Heart left ventricle (tissue), 16 donors: ENCODE measurements at regions not wholly inside any gene's neighbourhood (a gene's known extent, or its start where the extent isn't known, plus 50 kb on each side); places are given as distances from the start of the nearest gene placed in this dataset.

Experiments
- ATAC-seq, 4 donors: fragments of 200-7000 bp; cut with Tn5 transposase; one replicate each; pipeline ENCODE4 v1.9.1; 2020 to 2022; ENCODE audit warnings: moderate library complexity in 4 of 4, mild to moderate bottlenecking in 3 of 4, moderate number of reproducible peaks in 1 of 4
- DNase-seq, 5 donors: peaks; one replicate each; pipeline ENCODE4 v3.0.0-alpha.2; 2020
- H3K27ac ChIP-seq, 12 donors: fragments of 200-600 bp; sonication (generic) in 4 of 12; one replicate each; pipeline versions ENCODE4 v1.5.0 to v1.8.0; 2016 to 2022; ENCODE audit warnings: mild to moderate bottlenecking in 2 of 12
- H3K27me3 ChIP-seq, 9 donors: fragments of 200-600 bp; sonication (generic) in 2 of 9; one replicate each; pipeline versions ENCODE4 v1.5.1 to v1.8.0; 2016 to 2022; ENCODE audit warnings: mild to moderate bottlenecking in 3 of 9
- H3K36me3 ChIP-seq, 9 donors: fragments of 200-600 bp; sonication (generic) in 2 of 9; one replicate each; pipeline versions ENCODE4 v1.5.0 to v1.8.0; 2018 to 2022; ENCODE audit warnings: mild to moderate bottlenecking in 2 of 9
- H3K4me1 ChIP-seq, 12 donors: fragments of 200-600 bp; sonication (generic) in 4 of 12; one replicate each; pipeline versions ENCODE4 v1.5.0 to v1.8.0; 2016 to 2022; ENCODE audit warnings: mild to moderate bottlenecking in 3 of 12
- H3K4me3 ChIP-seq, 12 donors: fragments of 200-600 bp; sonication (generic) in 4 of 12; one replicate each; pipeline versions ENCODE4 v1.5.0 to v1.8.0; 2017 to 2022; ENCODE audit warnings: mild to moderate bottlenecking in 9 of 12, moderate library complexity in 4 of 12
- H3K9me3 ChIP-seq, 12 donors: fragments of 200-600 bp; sonication (generic) in 4 of 12; one replicate each; pipeline versions ENCODE4 v1.5.0 to v1.8.0; 2016 to 2022; ENCODE audit warnings: mild to moderate bottlenecking in 1 of 12
- CTCF ChIP-seq, 12 donors: fragments of 200-600 bp; sonication (generic) in 4 of 12; IDR thresholded peaks; one replicate each; pipeline versions ENCODE4 v1.5.0 to v1.8.0; 2018 to 2022; ENCODE audit warnings: antibody characterized with exemption in 12 of 12, mild to moderate bottlenecking in 5 of 12
- POLR2A ChIP-seq, 2 donors: fragments of 450-650 bp; IDR thresholded peaks; one replicate each; pipeline ENCODE4 v1.6.1; 2017; ENCODE audit warnings: antibody characterized with exemption in 2 of 2, mild to moderate bottlenecking in 2 of 2, moderate library complexity in 2 of 2
- WGBS, 4 donors: extraction: QIAGEN DNeasy Blood & Tissue Kit in 2 of 4; methylation state at CpG; one replicate each; pipeline versions ENCODE4 v1.1.5 to v1.1.7; 2013 to 2018; 5-methylcytosine and 5-hydroxymethylcytosine counted together
- intact Hi-C, 10 donors: fragments of 100-400 bp; cut with DNase I; formaldehyde crosslinking; loops; one replicate each; pipeline versions ENCODE4 v1.11.1 to v1.14.2; 2022
- donor health status: ischemic (EF 13 %, LVEDD 7.1; RV severe dilation, severe dysfunction).
- donor health status: healthy with polysubstance abuse.
- donor health status: DM: no; HTN: yes; CAD: no.
- donor health status: DM: no; HTN: no; CAD: no.
- donor health status: ischemic (EF 25% LVEDD 6.9; RV normal size, moderate dysfunction).
- donor health status: ischemic (EF 25% LVEDD 5.7; RV mildly dilated, moderate dysfunction).
- donor health status: healthy.
- donor health status: DM: yes; HTN: yes; CAD: no.
- donor health status: ischemic (EF 35%, LVEDD 5.7; RV mildly dilated, moderate dysfunction).
- donor health status: nonischemic (EF 11% LVEDD 7.7; RV severe dilation, severe dysfunction).
- donor health status: DM: yes; HTN: yes; CAD: no.
- donor health status: PGD.
- donor health status: ischemic (EF 29% LVEDD 5.4; RV normal size, mild dysfunction).
- donor health status: nonischemic (EF 23%, LVEDD 6.1; RV moderate dilation, normal function).

- H3K27ac ChIP-seq, result no peak overlapping the region
- H3K27me3 ChIP-seq, result no peaks in the 10 kb centered on the region
- 73 to 80% (median 76%) methylated on average over 3 of the region's 3 CpGs for WGBS, 4 donors
- DNase-seq, result no peak
- H3K4me1 ChIP-seq, result peaks cover 0 to 24% (median 0%) of the 10 kb centered on the region in 12 donors
- H3K4me3 ChIP-seq, result no peak overlapping the region
- H3K9me3 ChIP-seq, result no peaks in the 10 kb centered on the region
- no peak for TF ChIP-seq POLR2A (IDR thresholded peaks at IDR 0.05)
- no peak for TF ChIP-seq CTCF (IDR thresholded peaks at IDR 0.05)
- no peaks in the 10 kb centered on the region for H3K36me3 ChIP-seq
- intact Hi-C loops, result loop anchor here in 4 of 10 donors (5.0 to 10.0 kb wide), 3 partner anchors 222 to 422 kb away; partner anchors contain the start of gene KSR1 (in 3 of the 4)
- ATAC-seq, result no peak
Observed at GRCh38 chr17:27233059-27233458, 60.9 kb upstream of the WSB1 start.

- WGBS, 4 donors, result 49 to 58% (median 54%) methylated on average over 5 of the region's 5 CpGs
- TF ChIP-seq POLR2A (IDR thresholded peaks at IDR 0.05) (no peak), CTCF (IDR thresholded peaks at IDR 0.05) (no peak)
Observed at GRCh38 chr17:27233776-27234175, 60.1 kb upstream of the WSB1 start.

GRCh38 chr17:27236717-27237315 lies 57.1 kb upstream of the WSB1 start:
- H3K27me3 ChIP-seq, result no peaks in the 10 kb centered on the region
- H3K4me3 ChIP-seq, result no peak overlapping the region
- no peaks in the 10 kb centered on the region for H3K36me3 ChIP-seq
- ATAC-seq, result peak; percentile 41 to 81 (median 67)
- no peak overlapping the region for H3K27ac ChIP-seq
- peak in 4 of 5 donors; percentile 60 to 81 (median 63) for DNase-seq
- 60 to 67% (median 61%) methylated on average over 3 of the region's 3 CpGs for WGBS, 4 donors
- peaks cover 0 to 59% (median 0%) of the 10 kb centered on the region in 12 donors for H3K4me1 ChIP-seq
- intact Hi-C loops, result loop anchor here in 9 of 10 donors (1.0 to 10.0 kb wide), 11 partner anchors 95 to 418 kb away; partner anchors contain the start of gene KSR1 (in 3 of the 9)
- no peak for TF ChIP-seq POLR2A (IDR thresholded peaks at IDR 0.05)
- peak; percentile 88 to 98 (median 94) for TF ChIP-seq CTCF (IDR thresholded peaks at IDR 0.05)
- no peaks in the 10 kb centered on the region for H3K9me3 ChIP-seq

More at GRCh38 chr17:27233776-27234175, 60.1 kb upstream of the WSB1 start:
- Histone ChIP-seq H3K4me3 (no peak overlapping the region), H3K27me3 (no peaks in the 10 kb centered on the region), H3K9me3 (no peaks in the 10 kb centered on the region), H3K4me1 (peaks cover 0 to 32% (median 0%) of the 10 kb centered on the region in 12 donors), H3K36me3 (no peaks in the 10 kb centered on the region), H3K27ac (peak overlapping the region in 1 of 12 donors; percentile 5)
- no peak for DNase-seq
- peak in 1 of 4 donors; percentile 44 for ATAC-seq
- intact Hi-C loops, result loop anchor here in 4 of 10 donors (5.0 to 10.0 kb wide), 3 partner anchors 221 to 421 kb away; partner anchors contain the start of gene KSR1 (in 3 of the 4)

- Histone ChIP-seq H3K27me3 (no peaks in the 10 kb centered on the region), H3K4me3 (no peak overlapping the region), H3K9me3 (no peaks in the 10 kb centered on the region), H3K4me1 (peaks cover 0 to 65% (median under 1%) of the 10 kb centered on the region in 12 donors), H3K27ac (peak overlapping the region in 1 of 12 donors; percentile 87), H3K36me3 (no peaks in the 10 kb centered on the region)
- ATAC-seq, result no peak
- 84 to 94% (median 88%) methylated on average over 7 of the region's 7 CpGs for WGBS, 4 donors
- intact Hi-C loops, result loop anchor here in 9 of 10 donors (1.0 to 10.0 kb wide), 10 partner anchors 94 to 417 kb away; partner anchors contain the start of gene KSR1 (in 3 of the 9)
- TF ChIP-seq CTCF (IDR thresholded peaks at IDR 0.05), result no peak
- no peak for TF ChIP-seq POLR2A (IDR thresholded peaks at IDR 0.05)
- no peak for DNase-seq
Observed at GRCh38 chr17:27237890-27238289, 56.0 kb upstream of the WSB1 start.
